ENCODE measurements at regions not wholly inside any gene's neighbourhood (a gene's known extent, or its start where the extent isn't known, plus 50 kb on each side); places are given as distances from the start of the nearest gene placed in this dataset.

DNA sequence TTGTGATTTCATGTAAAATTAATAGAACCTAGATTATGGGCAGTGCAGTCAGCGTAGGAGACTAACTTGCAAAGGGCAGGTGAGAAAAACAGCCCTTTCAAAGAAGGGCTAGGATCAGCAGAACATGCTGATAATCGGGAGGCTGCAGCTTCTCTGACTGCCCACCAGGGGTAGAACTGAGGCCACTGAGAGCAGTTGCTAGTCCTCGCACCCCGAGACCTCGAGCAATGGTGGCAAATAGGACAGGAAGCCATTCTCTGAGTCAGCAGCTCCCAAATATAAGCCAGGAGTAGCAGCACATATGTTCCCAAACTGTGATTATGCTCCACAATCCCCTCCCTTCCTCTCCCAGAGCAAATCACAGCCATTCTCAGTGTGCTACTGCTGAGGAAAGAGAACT lies 186.5 kb downstream of the MSL3 start:
- TF ChIP-seq, protein P1, sequence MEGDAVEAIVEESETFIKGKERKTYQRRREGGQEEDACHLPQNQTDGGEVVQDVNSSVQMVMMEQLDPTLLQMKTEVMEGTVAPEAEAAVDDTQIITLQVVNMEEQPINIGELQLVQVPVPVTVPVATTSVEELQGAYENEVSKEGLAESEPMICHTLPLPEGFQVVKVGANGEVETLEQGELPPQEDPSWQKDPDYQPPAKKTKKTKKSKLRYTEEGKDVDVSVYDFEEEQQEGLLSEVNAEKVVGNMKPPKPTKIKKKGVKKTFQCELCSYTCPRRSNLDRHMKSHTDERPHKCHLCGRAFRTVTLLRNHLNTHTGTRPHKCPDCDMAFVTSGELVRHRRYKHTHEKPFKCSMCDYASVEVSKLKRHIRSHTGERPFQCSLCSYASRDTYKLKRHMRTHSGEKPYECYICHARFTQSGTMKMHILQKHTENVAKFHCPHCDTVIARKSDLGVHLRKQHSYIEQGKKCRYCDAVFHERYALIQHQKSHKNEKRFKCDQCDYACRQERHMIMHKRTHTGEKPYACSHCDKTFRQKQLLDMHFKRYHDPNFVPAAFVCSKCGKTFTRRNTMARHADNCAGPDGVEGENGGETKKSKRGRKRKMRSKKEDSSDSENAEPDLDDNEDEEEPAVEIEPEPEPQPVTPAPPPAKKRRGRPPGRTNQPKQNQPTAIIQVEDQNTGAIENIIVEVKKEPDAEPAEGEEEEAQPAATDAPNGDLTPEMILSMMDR (IDR thresholded peaks at IDR 0.05; ENCODE audit: insufficient read depth, low read depth, low read length), result peak; percentile 61
- Histone ChIP-seq H3K27me3 (ENCODE audit: control insufficient read depth, insufficient read depth, low read length) (no peaks in the 10 kb centered on the region), H3K4me3 (ENCODE audit: low read depth, low read length) (no peak overlapping the region), H3K36me3 (ENCODE audit: control insufficient read depth, insufficient read depth, low read length) (no peaks in the 10 kb centered on the region)
- ChIA-PET POLR2A (no interaction called here), CTCF (interaction anchor here (1.2 to 1.6 kb wide), 3 partner anchors 8 to 32 kb away, joined by 3 to 6 read pairs (median 5); no protein-coding TSS in a partner anchor)
- DNase-seq (ENCODE audit: low read depth), result no peak

DNA sequence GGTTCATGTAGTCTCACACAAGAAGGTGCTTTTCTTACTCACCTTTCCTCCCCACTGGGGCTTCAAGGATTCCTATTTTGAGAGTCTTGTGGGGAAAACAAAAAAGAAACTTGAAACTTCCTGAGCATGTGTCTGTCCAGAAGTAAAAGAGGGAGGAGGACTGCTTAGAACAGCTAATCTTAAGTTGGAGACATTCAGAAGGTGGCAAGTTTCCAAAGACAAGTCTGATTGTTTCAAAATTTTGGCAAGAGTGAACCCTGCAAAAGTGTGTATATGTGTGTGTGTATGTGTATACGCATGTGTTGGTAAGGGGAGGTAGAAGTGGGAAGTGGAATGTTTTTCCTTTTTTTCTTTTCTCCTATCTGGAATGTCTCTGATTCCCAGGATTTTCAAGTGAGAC lies 189.0 kb upstream of the FRMPD4 start:
- TF ChIP-seq, protein P1 (IDR thresholded peaks at IDR 0.05; ENCODE audit: insufficient read depth, low read depth, low read length), result no peak
- no peak for DNase-seq (ENCODE audit: low read depth)
- no peak overlapping the region for H3K4me3 ChIP-seq (ENCODE audit: low read depth, low read length)
- H3K27me3 ChIP-seq (ENCODE audit: control insufficient read depth, insufficient read depth, low read length), result no peaks in the 10 kb centered on the region
- no peaks in the 10 kb centered on the region for H3K36me3 ChIP-seq (ENCODE audit: control insufficient read depth, insufficient read depth, low read length)
- POLR2A ChIA-PET, result no interaction called here
- CTCF ChIA-PET, result interaction anchor here (0.9 kb wide), 1 partner anchor 25 kb away, joined by 4 read pairs; no protein-coding TSS in a partner anchor

DNA sequence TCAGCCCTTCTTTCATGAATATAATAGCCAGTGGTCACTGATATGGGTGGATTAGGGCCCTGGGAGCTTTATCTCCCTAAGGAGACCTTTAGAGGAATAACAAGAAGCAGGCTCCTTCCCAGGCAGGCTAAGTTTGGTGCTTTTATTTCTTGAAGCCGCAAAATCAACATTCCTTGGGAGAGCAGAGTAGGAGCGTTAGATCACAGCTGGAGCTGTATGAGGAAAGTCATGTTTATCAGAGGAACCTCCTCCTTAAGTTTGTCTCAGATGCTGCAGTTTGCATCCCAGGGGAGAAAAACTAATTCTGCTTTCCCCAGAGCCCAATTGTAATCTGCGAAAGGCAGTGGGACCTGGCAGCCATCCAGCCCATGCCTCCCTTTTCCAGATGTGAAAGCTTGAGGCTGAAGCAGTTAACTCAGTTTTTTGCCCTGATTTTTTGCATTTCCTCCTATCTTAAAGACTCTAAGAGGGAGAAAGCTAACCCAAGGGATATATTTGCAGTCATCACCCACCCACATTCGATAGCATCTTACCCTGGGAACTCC lies 186.0 kb upstream of the FRMPD4 start:
- DNase-seq (ENCODE audit: low read depth), result no peak
- POLR2A ChIA-PET, result no interaction called here
- TF ChIP-seq, protein P1 (IDR thresholded peaks at IDR 0.05; ENCODE audit: insufficient read depth, low read depth, low read length), result no peak
- H3K4me3 ChIP-seq (ENCODE audit: low read depth, low read length), result no peak overlapping the region
- CTCF ChIA-PET, result interaction anchor here (1.1 to 2.0 kb wide), 2 partner anchors 8 to 750 kb away, joined by 4 to 6 read pairs; no protein-coding TSS in a partner anchor
- H3K36me3 ChIP-seq (ENCODE audit: control insufficient read depth, insufficient read depth, low read length), result no peaks in the 10 kb centered on the region
- no peaks in the 10 kb centered on the region for H3K27me3 ChIP-seq (ENCODE audit: control insufficient read depth, insufficient read depth, low read length)

DNA sequence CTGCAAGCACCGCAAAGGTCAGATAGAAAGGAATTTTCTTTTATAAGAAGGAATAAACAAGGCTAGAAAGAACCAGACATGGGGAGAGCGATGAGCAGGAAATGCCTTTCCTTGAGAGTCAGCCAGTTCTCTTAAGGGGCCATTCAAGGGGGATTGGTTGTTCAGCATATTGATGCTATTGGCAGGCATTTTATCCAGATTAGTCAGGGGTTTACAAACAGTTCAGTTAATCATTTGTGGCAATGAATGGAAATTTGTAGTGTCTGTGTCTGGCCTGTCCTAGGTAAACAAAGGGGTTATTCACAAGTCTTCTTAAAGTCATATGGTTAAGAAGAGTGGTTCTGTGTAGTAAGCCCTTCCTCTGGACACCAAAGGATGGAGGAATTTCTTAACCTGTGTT lies 184.7 kb upstream of the FRMPD4 start:
- no peaks in the 10 kb centered on the region for H3K36me3 ChIP-seq (ENCODE audit: control insufficient read depth, insufficient read depth, low read length)
- peak; percentile 58 for DNase-seq (ENCODE audit: low read depth)
- ChIA-PET POLR2A (no interaction called here), CTCF (interaction anchor here (1.1 to 2.0 kb wide), 2 partner anchors 10 to 748 kb away, joined by 4 to 6 read pairs; no protein-coding TSS in a partner anchor)
- TF ChIP-seq, protein P1 (IDR thresholded peaks at IDR 0.05; ENCODE audit: insufficient read depth, low read depth, low read length), result no peak
- no peaks in the 10 kb centered on the region for H3K27me3 ChIP-seq (ENCODE audit: control insufficient read depth, insufficient read depth, low read length)
- H3K4me3 ChIP-seq (ENCODE audit: low read depth, low read length), result no peak overlapping the region

DNA sequence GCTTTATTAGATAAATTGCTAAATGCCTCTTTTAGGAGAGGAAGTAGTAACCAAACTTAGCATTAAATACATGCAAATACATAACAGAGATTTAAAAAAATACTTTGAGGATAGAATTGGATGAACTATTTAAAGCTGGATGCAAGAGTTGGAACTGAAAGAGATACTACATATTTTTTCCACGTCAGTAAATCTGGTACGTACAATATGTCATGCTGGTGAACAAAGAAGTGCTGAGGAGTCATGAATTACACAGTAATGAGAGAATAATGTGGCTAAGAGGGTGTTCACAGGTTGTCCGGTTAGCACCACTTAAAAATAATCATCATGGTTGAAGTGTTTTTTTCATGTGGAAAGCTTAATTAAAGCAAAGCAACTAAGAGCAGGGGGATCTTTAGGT lies 184.1 kb upstream of the FRMPD4 start:
- DNase-seq (ENCODE audit: low read depth), result no peak

More for the DNA sequence above, 184.1 kb upstream of the FRMPD4 start:
- ChIA-PET CTCF (no interaction called here), POLR2A (no interaction called here)
- TF ChIP-seq, protein P1 (IDR thresholded peaks at IDR 0.05; ENCODE audit: insufficient read depth, low read depth, low read length), result no peak
- H3K27me3 ChIP-seq (ENCODE audit: control insufficient read depth, insufficient read depth, low read length), result no peaks in the 10 kb centered on the region
- no peak overlapping the region for H3K4me3 ChIP-seq (ENCODE audit: low read depth, low read length)
- H3K36me3 ChIP-seq (ENCODE audit: control insufficient read depth, insufficient read depth, low read length), result no peaks in the 10 kb centered on the region
